Endothelial cell of umbilical vein (primary cell): ENCODE measurements at regions not wholly inside any gene's neighbourhood (a gene's known extent, or its start where the extent isn't known, plus 50 kb on each side); places are given as distances from the start of the nearest gene placed in this dataset.

Experiments used
- CTCF ChIP-seq, 2 donors: IDR thresholded peaks; 1 replicate in 1 of 2; 2 replicates in 1 of 2; pipeline ENCODE4 v1.5.1; 2011; ENCODE audit warnings: low read length in 2 of 2, mild to moderate bottlenecking in 2 of 2, moderate library complexity in 2 of 2, control low read depth in 1 of 2, inconsistent platforms in 1 of 2, low read depth in 1 of 2; ENCODE audit not compliant: insufficient read depth in 1 of 2; ENCODE audit errors: extremely low read depth in 1 of 2
- EZH2 ChIP-seq: IDR thresholded peaks from 2 replicates; pipeline ENCODE4 v1.6.1; 2012; ENCODE audit warnings: borderline replicate concordance, low read depth, mild to moderate bottlenecking, moderate library complexity, low read length, inconsistent platforms; ENCODE audit not compliant: severe bottlenecking
- MAX ChIP-seq: IDR thresholded peaks from 2 replicates; pipeline ENCODE4 v1.6.1; 2011; ENCODE audit not compliant: insufficient read depth, insufficient read length
- MYC ChIP-seq: IDR thresholded peaks from one replicate; pipeline ENCODE4 v1.6.1; 2011; ENCODE audit warnings: mild to moderate bottlenecking, low read depth, low read length
- POLR2A ChIP-seq: IDR thresholded peaks from 2 replicates; pipeline ENCODE4 v1.6.1; 2012; ENCODE audit warnings: low read depth, mild to moderate bottlenecking, control low read depth, low read length
- POLR2AphosphoS5 ChIP-seq: IDR thresholded peaks from 2 replicates; pipeline ENCODE4 v1.6.1; 2012; ENCODE audit warnings: low read depth, mild to moderate bottlenecking, control low read depth, low read length, moderate library complexity; ENCODE audit not compliant: insufficient read depth

- TF ChIP-seq POLR2AphosphoS5 (no peak), CTCF (IDR thresholded peaks at IDR 0.05; ENCODE audit: extremely low read depth in 1 of 2, insufficient read depth in 1 of 2, low read depth in 1 of 2, low read length in 2 of 2) (no peak), MAX (no peak), EZH2 (no peak), POLR2A (no peak), MYC (no peak)
Measured at GRCh38 chr12:60059180-60059579, 463.4 kb downstream of the SLC16A7 start.
